Astrocyte of the spinal cord (primary cell): ENCODE measurements at regions not wholly inside any gene's neighbourhood (a gene's known extent, or its start where the extent isn't known, plus 50 kb on each side); places are given as distances from the start of the nearest gene placed in this dataset.
"Not testable (repeated sequence)": the region's sequence is repeated elsewhere in the genome, so short reads cannot be mapped to it uniquely, and the experiment has no call there.

Source experiments
- DNase-seq: peaks from one replicate; pipeline ENCODE4 v3.0.0; 2011; ENCODE audit warnings: low read depth, low spot score
- H3K4me3 ChIP-seq: 2 replicates; pipeline ENCODE4 v1.5.1; 2011; ENCODE audit warnings: low read depth, mild to moderate bottlenecking, low read length, moderate library complexity
- in situ Hi-C: cut with HindIII; loops from 2 replicates; pipeline ENCODE4 v1.10.0; 2017; ENCODE audit warnings: low sequenced_read_pairs
- TF ChIP-seq, protein P1 (sequence below): IDR thresholded peaks from 2 replicates; pipeline ENCODE4 v1.5.1; 2012; ENCODE audit warnings: low read depth, mild to moderate bottlenecking, low read length, inconsistent platforms

DNA sequence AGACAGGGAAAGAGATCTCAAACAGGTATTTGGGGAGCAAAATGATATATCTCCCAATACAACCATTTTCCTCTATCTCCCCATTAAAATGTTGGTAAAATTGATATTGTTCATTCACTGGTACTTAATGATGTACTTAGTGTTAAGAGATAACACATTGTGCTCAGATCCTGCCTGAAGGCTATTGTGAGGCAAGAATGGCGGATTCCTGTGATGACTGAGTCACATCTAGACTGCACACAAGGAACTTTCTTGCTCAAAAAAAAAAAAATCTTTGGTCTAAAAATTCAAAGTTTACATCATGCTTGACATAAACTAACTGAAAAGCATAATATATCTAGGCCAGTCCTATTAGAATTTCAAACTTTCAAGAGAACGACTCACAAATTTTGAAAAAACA, 171.1 kb upstream of the TTC14 start:
- in situ Hi-C loops: no loop called here
- no peak overlapping the region for H3K4me3 ChIP-seq
- TF ChIP-seq, protein P1, sequence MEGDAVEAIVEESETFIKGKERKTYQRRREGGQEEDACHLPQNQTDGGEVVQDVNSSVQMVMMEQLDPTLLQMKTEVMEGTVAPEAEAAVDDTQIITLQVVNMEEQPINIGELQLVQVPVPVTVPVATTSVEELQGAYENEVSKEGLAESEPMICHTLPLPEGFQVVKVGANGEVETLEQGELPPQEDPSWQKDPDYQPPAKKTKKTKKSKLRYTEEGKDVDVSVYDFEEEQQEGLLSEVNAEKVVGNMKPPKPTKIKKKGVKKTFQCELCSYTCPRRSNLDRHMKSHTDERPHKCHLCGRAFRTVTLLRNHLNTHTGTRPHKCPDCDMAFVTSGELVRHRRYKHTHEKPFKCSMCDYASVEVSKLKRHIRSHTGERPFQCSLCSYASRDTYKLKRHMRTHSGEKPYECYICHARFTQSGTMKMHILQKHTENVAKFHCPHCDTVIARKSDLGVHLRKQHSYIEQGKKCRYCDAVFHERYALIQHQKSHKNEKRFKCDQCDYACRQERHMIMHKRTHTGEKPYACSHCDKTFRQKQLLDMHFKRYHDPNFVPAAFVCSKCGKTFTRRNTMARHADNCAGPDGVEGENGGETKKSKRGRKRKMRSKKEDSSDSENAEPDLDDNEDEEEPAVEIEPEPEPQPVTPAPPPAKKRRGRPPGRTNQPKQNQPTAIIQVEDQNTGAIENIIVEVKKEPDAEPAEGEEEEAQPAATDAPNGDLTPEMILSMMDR: no peak
- DNase-seq: no peak

DNA sequence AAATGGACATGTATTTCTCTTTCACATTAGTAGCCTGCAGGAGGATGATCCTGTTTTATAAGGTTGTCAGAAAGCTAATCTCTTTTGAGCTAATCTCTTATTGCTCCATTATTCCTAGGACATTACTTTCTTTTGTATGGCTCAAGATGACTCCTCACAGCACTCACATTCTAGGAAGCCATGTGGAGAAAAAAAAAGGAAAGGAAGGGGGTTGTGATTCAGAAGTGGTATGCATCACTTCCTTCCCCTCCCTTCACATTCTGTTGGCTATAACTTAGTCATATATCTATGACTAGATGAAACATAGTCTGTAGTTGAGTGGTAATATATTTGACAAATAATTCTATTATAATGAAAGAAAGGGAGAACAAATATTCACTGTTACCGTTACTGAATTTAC, 168.8 kb upstream of the TTC14 start:
- in situ Hi-C loops: no loop called here
- TF ChIP-seq, protein P1: no peak
- peak; percentile 76 for DNase-seq
- no peak overlapping the region for H3K4me3 ChIP-seq

DNA sequence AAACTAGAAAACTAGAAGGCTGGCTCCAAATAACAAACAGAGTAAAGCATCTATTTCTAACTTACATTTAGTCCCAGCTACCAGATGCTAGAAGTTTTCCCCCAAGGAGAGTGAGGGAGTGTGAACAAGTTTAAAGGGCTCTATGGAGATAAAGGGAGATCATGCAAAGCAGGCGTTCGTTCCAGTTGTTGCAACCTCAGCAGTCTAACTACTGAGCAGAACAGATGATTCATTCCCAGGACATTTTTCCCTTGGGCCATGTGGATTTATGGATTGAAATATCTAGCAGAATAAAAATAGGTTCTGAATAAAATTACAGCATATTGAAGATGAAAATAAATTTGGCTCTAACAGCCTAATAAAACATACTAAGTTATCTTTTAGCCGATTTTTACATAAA, 154.8 kb upstream of the TTC14 start:
- DNase-seq: no peak
- in situ Hi-C loops: no loop called here
- TF ChIP-seq, protein P1: no peak
- H3K4me3 ChIP-seq: no peak overlapping the region

DNA sequence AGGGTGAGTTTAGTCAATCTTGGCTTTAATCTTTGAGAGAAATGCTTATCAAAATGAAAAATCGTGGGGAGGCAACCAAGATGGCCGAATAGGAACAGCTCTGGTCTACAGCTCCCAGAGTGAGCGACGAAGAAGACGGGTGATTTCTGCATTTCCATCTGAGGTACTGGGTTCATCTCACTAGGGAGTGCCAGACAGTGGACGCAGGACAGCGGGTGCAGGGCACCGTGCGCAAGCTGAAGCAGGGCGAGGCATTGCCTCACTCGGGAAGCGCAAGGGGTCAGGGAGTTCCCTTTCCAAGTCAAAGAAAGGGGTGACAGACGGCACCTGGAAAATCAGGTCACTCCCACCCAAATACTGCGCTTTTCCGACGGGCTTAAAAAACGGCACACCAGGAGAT, 153.6 kb upstream of the TTC14 start:
- DNase-seq, in situ Hi-C loops, H3K4me3 ChIP-seq: not testable (repeated sequence)

DNA sequence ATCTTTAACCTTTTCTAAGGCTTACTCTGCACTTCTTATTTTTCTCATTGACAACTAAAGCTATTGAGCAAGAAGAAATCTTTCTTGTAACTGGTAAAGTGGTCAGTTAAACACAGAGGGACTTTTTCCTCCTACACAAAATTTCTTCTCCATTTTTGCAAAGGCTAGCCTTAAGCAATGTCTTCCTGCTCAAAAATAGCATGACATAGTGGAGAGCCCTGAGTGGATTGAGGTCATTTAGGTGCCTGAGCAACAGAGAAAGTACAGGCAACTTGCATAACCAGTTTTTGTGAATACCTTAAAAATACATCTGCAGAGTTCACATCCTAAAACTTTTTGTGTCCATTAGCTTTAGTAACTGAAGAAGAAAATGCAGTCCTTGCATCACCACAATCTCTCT, 144.7 kb upstream of the TTC14 start:
- TF ChIP-seq, protein P1: no peak
- no peak for DNase-seq

DNA sequence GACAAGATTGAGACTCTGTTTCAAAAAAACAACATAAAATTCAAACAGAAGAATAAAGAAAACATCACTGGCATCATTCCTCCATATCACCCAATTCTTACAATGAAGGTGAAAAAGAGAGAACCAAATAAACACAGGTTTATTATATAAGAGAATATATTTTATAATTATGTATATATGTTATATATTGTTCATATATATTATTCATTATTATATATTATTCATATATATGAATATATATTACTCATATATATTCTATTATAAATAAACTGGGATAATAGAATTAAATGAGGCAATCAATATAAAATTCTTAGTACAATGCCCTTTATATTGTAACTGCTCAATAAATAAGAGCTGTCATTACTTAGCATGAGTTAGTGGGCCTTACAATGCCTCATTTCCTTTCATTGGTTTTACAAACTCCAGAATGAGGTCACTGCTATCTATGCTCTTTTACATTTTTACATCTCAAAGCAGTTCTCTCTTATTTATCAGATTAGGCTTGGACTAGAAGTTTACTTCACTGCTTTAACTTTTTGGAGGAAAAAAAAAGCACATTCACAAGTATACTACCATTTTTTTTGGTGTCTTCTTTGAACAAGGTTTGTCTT, 135.5 kb upstream of the TTC14 start:
- no peak for DNase-seq
- in situ Hi-C loops: no loop called here
- no peak overlapping the region for H3K4me3 ChIP-seq
- TF ChIP-seq, protein P1: no peak

More for the DNA sequence above, 144.7 kb upstream of the TTC14 start:
- no peak overlapping the region for H3K4me3 ChIP-seq
- in situ Hi-C loops: no loop called here

DNA sequence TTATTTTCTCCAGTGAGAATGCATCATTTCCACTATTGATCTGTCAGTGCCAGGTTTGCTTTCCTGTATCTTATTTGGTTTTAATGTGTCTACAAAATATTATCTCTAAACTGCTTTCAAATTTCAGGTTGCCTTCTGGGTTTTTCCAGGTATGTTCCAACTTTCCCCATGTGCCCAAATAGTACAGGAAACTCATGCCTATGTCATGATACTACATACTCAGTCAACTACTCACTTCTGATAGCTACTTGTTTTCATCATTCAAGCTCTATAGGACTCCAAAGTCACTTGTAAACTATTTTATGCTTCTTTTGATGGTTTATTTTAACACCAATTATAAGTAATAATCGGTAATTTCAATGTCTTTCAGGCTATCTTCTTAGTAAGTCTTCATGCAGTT, 134.8 kb upstream of the TTC14 start:
- TF ChIP-seq, protein P1: no peak
- H3K4me3 ChIP-seq: no peak overlapping the region
- DNase-seq: no peak
- in situ Hi-C loops: no loop called here
